NCI-H524 (cell line): ENCODE measurements at regions not wholly inside any gene's neighbourhood (a gene's known extent, or its start where the extent isn't known, plus 50 kb on each side); places are given as distances from the start of the nearest gene placed in this dataset.
"Not testable (repeated sequence)": the region's sequence is repeated elsewhere in the genome, so short reads cannot be mapped to it uniquely, and the experiment has no call there.

Experiments
- DNase-seq, 2 experiments: peaks; one replicate each; lab custom pipeline; 2025; lab: John Stamatoyannopoulos, UW

- DNase-seq: no peak
Observed at GRCh38 chr2:39487398-39488250, 50.5 kb upstream of the MAP4K3 start.

GRCh38 chr2:39488450-39488849 is 51.4 kb upstream of the MAP4K3 start:
- DNase-seq: no peak

GRCh38 chr2:39490586-39490985 is 53.5 kb upstream of the MAP4K3 start:
- no peak for DNase-seq

- no peak for DNase-seq
Observed at GRCh38 chr2:39491653-39492052, 54.6 kb upstream of the MAP4K3 start.

DNA sequence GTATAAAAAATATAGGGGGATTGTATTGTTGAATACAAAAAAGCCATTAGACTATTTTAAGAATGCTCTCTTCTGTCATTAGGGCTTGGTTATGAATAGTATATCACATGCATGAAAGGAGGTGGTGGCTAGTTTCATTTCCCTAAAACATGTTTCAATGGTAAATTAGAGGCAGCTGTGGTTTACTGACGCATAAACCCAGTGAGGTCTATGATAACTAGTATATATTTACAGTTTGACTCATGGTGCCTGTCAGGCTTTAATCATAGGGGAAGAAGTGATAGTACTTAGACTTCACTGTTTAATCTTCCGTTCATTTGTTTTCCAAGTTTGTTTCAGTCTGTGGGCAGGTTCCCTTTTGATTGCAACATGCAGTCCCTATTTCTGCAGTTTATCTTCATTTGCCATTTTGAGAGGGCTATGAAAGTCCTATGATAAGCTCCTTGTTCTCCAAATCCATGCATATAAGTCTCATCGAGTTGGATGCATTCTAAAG is 55.1 kb upstream of the MAP4K3 start:
- no peak for DNase-seq

GRCh38 chr2:39492716-39493115 is 55.6 kb upstream of the MAP4K3 start:
- DNase-seq: no peak

- DNase-seq: no peak
Observed at GRCh38 chr2:39494784-39495251, 57.7 kb upstream of the MAP4K3 start.

- DNase-seq: no peak
Observed at GRCh38 chr2:39497082-39497801, 60.2 kb upstream of the MAP4K3 start.

GRCh38 chr2:39498176-39498575 is 61.1 kb upstream of the MAP4K3 start:
- not testable (repeated sequence) for DNase-seq

DNA sequence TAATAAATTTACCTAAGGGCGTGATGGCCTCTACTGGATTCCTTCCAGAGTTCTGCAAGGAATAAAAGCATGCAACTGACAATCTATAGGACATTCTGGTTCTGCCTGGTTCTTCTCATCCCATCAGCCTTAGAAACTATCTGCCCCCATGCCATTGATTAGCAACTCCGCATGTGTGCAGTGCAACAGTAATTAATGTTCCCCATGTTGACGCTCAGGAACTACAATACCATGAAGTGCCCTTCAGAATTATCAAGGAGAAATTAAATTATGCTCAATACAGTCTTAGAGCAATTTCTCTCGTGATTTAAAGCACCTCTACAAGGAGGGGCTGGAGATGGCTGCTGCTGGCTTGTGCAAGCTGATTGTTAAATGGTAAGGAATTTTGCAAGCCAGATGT is 61.7 kb upstream of the MAP4K3 start:
- no peak for DNase-seq

- DNase-seq: no peak
Observed at GRCh38 chr2:39499336-39499735, 62.3 kb upstream of the MAP4K3 start.

GRCh38 chr2:39501412-39501811 is 64.3 kb upstream of the MAP4K3 start:
- no peak for DNase-seq

DNA sequence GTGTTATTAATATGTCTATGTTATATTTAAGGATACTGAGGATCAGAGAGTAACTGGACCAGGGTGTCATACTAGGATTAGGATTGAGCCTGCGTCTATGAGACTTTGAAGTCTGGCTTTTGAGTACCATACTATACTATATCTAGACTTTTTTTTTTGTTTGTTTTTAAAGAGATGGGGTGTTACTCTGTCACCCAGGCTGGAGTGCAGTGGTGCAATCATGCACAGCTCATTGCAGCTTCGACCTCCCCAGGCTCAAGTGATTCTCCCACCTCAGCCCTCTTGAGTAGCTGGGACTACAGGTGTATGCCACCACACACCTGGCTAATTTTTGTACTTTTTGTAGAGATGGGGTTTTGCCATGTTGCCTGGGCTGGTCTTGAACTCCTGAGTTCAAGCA is 66.2 kb upstream of the MAP4K3 start:
- no peak for DNase-seq

DNA sequence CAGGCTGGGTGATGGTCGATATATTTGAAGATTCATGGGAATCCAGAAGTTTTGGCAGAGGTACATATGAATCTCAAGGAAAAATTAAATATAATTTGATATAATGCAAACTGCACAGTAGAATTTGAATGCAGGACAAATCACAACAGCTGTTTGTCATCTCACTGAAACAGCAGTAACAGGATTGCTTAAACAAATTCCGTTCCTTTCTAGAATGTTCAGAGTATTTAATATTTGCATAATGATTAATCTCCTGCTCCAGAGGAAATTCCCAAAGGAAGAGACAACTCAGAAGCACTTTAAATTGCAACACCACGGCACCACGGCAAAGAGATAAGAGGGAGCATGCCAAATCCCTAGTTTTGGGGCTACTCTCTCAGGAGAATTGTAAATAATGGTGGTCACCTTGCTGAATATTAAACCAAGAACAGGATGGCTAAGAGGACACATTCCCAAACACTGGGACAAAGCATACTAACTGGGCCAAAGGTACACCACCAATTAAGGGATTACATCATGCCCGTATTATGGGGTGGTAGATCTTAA is 67.8 kb upstream of the MAP4K3 start:
- no peak for DNase-seq

GRCh38 chr2:39506215-39506614 is 69.1 kb upstream of the MAP4K3 start:
- no peak for DNase-seq

GRCh38 chr2:39508198-39508597 is 71.1 kb upstream of the MAP4K3 start:
- no peak for DNase-seq

- DNase-seq: no peak
Observed at GRCh38 chr2:39510140-39510539, 73.1 kb upstream of the MAP4K3 start.

GRCh38 chr2:39511219-39511604 is 74.1 kb upstream of the MAP4K3 start:
- no peak for DNase-seq

GRCh38 chr2:39511605-39512433 is 74.7 kb upstream of the MAP4K3 start:
- no peak for DNase-seq

GRCh38 chr2:39512434-39512935 is 75.4 kb upstream of the MAP4K3 start:
- DNase-seq: peak in 1 of 2 experiments; percentile 34

DNA sequence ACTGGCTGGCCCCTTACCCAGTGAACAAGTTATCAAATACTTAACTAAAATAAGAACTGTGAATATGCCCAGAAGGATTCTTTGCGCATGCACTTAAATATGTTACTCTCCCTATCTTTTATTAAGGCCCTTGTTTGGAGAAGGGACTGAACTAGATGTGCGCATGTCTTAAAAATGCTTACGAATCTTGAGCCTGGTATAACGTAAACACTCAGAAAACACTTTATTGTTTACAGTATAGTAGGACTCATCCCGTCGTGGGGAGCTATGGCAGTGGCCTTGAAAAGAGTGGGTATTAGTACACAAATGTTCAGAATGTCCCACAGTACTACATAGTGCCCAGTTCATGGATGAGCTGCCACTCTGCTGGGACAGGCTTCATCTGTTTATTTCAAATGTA is 75.9 kb upstream of the MAP4K3 start:
- no peak for DNase-seq

GRCh38 chr2:39513641-39514094 is 76.6 kb upstream of the MAP4K3 start:
- peak; percentile 19 to 70 for DNase-seq
